SU-DHL-6 (cell line): ENCODE measurements at regions not wholly inside any gene's neighbourhood (a gene's known extent, or its start where the extent isn't known, plus 50 kb on each side); places are given as distances from the start of the nearest gene placed in this dataset.

Source experiments
- H2AFZ ChIP-seq: fragments of 200-600 bp; sonication (generic); 2 replicates; pipeline ENCODE4 v1.6.1; 2014; ENCODE audit warnings: low read depth, mild to moderate bottlenecking, moderate library complexity, mixed read lengths, antibody characterized with exemption, low read length; ENCODE audit not compliant: severe bottlenecking
- H3F3A ChIP-seq: fragments of 200-600 bp; shearing (Covaris generic); 2 replicates; pipeline ENCODE4 v1.6.0; 2016; ENCODE audit warnings: antibody characterized with exemption, mild to moderate bottlenecking; ENCODE audit not compliant: insufficient read depth
- H3K27ac ChIP-seq: fragments of 200-600 bp; sonication (generic); 2 replicates; pipeline ENCODE4 v1.5.1; 2016; ENCODE audit warnings: low read depth, mild to moderate bottlenecking, low read length, moderate library complexity, mixed read lengths
- H3K27me3 ChIP-seq: fragments of 200-600 bp; sonication (generic), shearing (Covaris generic); 2 replicates; pipeline ENCODE4 v1.6.0; 2014; ENCODE audit warnings: mild to moderate bottlenecking, low read length
- H3K36me3 ChIP-seq: fragments of 200-600 bp; sonication (generic); 2 replicates; pipeline ENCODE4 v1.6.1; 2014; ENCODE audit warnings: mild to moderate bottlenecking, low read length, mixed read lengths
- H3K4me2 ChIP-seq: fragments of 300-600, 200-600 bp; shearing (Covaris generic), sonication (generic); 2 replicates; pipeline ENCODE4 v1.6.0; 2014; ENCODE audit warnings: low read length, low read depth, mild to moderate bottlenecking; ENCODE audit not compliant: poor library complexity, severe bottlenecking
- H3K4me3 ChIP-seq: fragments of 200-600 bp; sonication (generic); 2 replicates; pipeline ENCODE4 v1.5.1; 2014; ENCODE audit warnings: antibody characterized with exemption, low read length, mild to moderate bottlenecking, mixed read lengths; ENCODE audit not compliant: insufficient read depth, poor library complexity, severe bottlenecking
- H3K79me2 ChIP-seq: fragments of 200-600 bp; sonication (generic); 2 replicates; pipeline ENCODE4 v1.6.1; 2014; ENCODE audit warnings: mild to moderate bottlenecking, low read length, moderate library complexity; ENCODE audit not compliant: insufficient read depth
- H3K9ac ChIP-seq: fragments of 200-600 bp; sonication (generic); 2 replicates; pipeline ENCODE4 v1.7.0; 2014; ENCODE audit warnings: mild to moderate bottlenecking, low read length
- H3K9me2 ChIP-seq: fragments of 200-600 bp; sonication (generic); replicated peaks from 2 replicates; pipeline ENCODE4 v1.6.1; 2014; ENCODE audit warnings: low read length; ENCODE audit not compliant: insufficient read depth
- H3K9me3 ChIP-seq: fragments of 200-600 bp; sonication (generic); 2 replicates; pipeline ENCODE4 v1.6.1; 2014; ENCODE audit warnings: low read length, mixed read lengths; ENCODE audit not compliant: insufficient read depth
- H4K20me1 ChIP-seq: fragments of 200-600 bp; sonication (generic); 2 replicates; pipeline ENCODE4 v1.6.1; 2014; ENCODE audit warnings: low read depth, mild to moderate bottlenecking, antibody characterized with exemption, low read length, moderate library complexity, mixed read lengths
- CTCF ChIP-seq: fragments of 200-600 bp; sonication (generic); IDR thresholded peaks from one replicate; pipeline ENCODE4 v1.5.1; 2017; ENCODE audit warnings: antibody characterized with exemption, mild to moderate bottlenecking, low read length, moderate library complexity; ENCODE audit not compliant: insufficient read depth, poor library complexity, severe bottlenecking
- EZH2phosphoT487 ChIP-seq: fragments of 200-600 bp; sonication (generic), shearing (Covaris generic); conservative IDR thresholded peaks from 2 replicates; pipeline ENCODE4 v1.6.1; 2018; ENCODE audit warnings: mild to moderate bottlenecking, antibody characterized with exemption, low read length, moderate library complexity, mixed read lengths

- Histone ChIP-seq H4K20me1 (no peaks in the 10 kb centered on the region), H3K27me3 (no peaks in the 10 kb centered on the region), H3K79me2 (no peaks in the 10 kb centered on the region), H3K4me2 (no peak overlapping the region), H3K9me2 (no peaks in the 10 kb centered on the region), H3F3A (no peaks in the 10 kb centered on the region), H3K9me3 (no peaks in the 10 kb centered on the region), H3K4me3 (no peak overlapping the region), H3K36me3 (no peaks in the 10 kb centered on the region), H3K9ac (no peak overlapping the region), H2AFZ (no peak overlapping the region), H3K27ac (no peak overlapping the region)
- TF ChIP-seq EZH2phosphoT487: no peak
- TF ChIP-seq CTCF: no peak
These were observed 74.7 kb downstream of the LPAR4 start for GRCh38 chrX:78822157-78822690.

- Histone ChIP-seq H3K27me3 (no peaks in the 10 kb centered on the region), H3K79me2 (no peaks in the 10 kb centered on the region), H3F3A (no peaks in the 10 kb centered on the region), H3K9me3 (no peaks in the 10 kb centered on the region), H3K27ac (no peak overlapping the region), H4K20me1 (no peaks in the 10 kb centered on the region), H3K9ac (no peak overlapping the region), H3K4me2 (no peak overlapping the region), H3K9me2 (no peaks in the 10 kb centered on the region), H3K36me3 (no peaks in the 10 kb centered on the region), H2AFZ (no peak overlapping the region), H3K4me3 (no peak overlapping the region)
- TF ChIP-seq EZH2phosphoT487 (no peak), CTCF (no peak)
These were observed 84.0 kb downstream of the LPAR4 start for GRCh38 chrX:78831523-78831922.

GRCh38 chrX:78838709-78839108 is 91.2 kb downstream of the LPAR4 start:
- no peak for TF ChIP-seq CTCF
- TF ChIP-seq EZH2phosphoT487: no peak
- no peaks in the 10 kb centered on the region for H4K20me1 ChIP-seq

More at GRCh38 chrX:78838709-78839108, 91.2 kb downstream of the LPAR4 start:
- Histone ChIP-seq H3K4me3 (no peak overlapping the region), H3K79me2 (no peaks in the 10 kb centered on the region), H2AFZ (no peak overlapping the region), H3K27ac (no peak overlapping the region), H3K36me3 (no peaks in the 10 kb centered on the region), H3K9ac (no peak overlapping the region), H3K27me3 (no peaks in the 10 kb centered on the region), H3K9me3 (no peaks in the 10 kb centered on the region), H3F3A (no peaks in the 10 kb centered on the region), H3K4me2 (no peak overlapping the region), H3K9me2 (no peaks in the 10 kb centered on the region)
